ENCODE measurements at regions not wholly inside any gene's neighbourhood (a gene's known extent, or its start where the extent isn't known, plus 50 kb on each side); places are given as distances from the start of the nearest gene placed in this dataset.

GRCh38 chr4:24666316-24666715, 82.0 kb upstream of the DHX15 start:
- Histone ChIP-seq H3K27me3 (ENCODE audit: control insufficient read depth in 2 of 2, insufficient read depth in 2 of 2, low read length in 2 of 2) (no peaks in the 10 kb centered on the region), H3K36me3 (ENCODE audit: control insufficient read depth in 2 of 2, insufficient read depth in 2 of 2, low read length in 2 of 2) (no peaks in the 10 kb centered on the region), H3K4me1 (ENCODE audit: control insufficient read depth in 2 of 2, insufficient read depth in 2 of 2, low read length in 2 of 2) (peaks cover 0 to 2% of the 10 kb centered on the region in 2 donors), H3K4me3 (ENCODE audit: low read length in 2 of 2) (no peak overlapping the region), H3K9me3 (ENCODE audit: control insufficient read depth in 2 of 2, low read length in 2 of 2) (no peaks in the 10 kb centered on the region), H3K9ac (ENCODE audit: low read depth in 1 of 2, low read length in 2 of 2) (no peak overlapping the region), H3K27ac (ENCODE audit: low read depth in 2 of 2, low read length in 2 of 2) (no peak overlapping the region)

GRCh38 chr4:24666816-24667477, 82.6 kb upstream of the DHX15 start:
- H3K4me3 ChIP-seq (ENCODE audit: low read length in 2 of 2): no peak overlapping the region
- no peaks in the 10 kb centered on the region for H3K9me3 ChIP-seq (ENCODE audit: control insufficient read depth in 2 of 2, low read length in 2 of 2)
- H3K27me3 ChIP-seq (ENCODE audit: control insufficient read depth in 2 of 2, insufficient read depth in 2 of 2, low read length in 2 of 2): no peaks in the 10 kb centered on the region
- peaks cover 0 to 2% of the 10 kb centered on the region in 2 donors for H3K4me1 ChIP-seq (ENCODE audit: control insufficient read depth in 2 of 2, insufficient read depth in 2 of 2, low read length in 2 of 2)
- no peaks in the 10 kb centered on the region for H3K36me3 ChIP-seq (ENCODE audit: control insufficient read depth in 2 of 2, insufficient read depth in 2 of 2, low read length in 2 of 2)
- no peak overlapping the region for H3K9ac ChIP-seq (ENCODE audit: low read depth in 1 of 2, low read length in 2 of 2)
- H3K27ac ChIP-seq (ENCODE audit: low read depth in 2 of 2, low read length in 2 of 2): no peak overlapping the region

GRCh38 chr4:24668956-24669355, 84.6 kb upstream of the DHX15 start:
- Histone ChIP-seq H3K4me3 (ENCODE audit: low read length in 2 of 2) (no peak overlapping the region), H3K9me3 (ENCODE audit: control insufficient read depth in 2 of 2, low read length in 2 of 2) (no peaks in the 10 kb centered on the region), H3K4me1 (ENCODE audit: control insufficient read depth in 2 of 2, insufficient read depth in 2 of 2, low read length in 2 of 2) (peaks cover 0 to 1% of the 10 kb centered on the region in 2 donors), H3K27me3 (ENCODE audit: control insufficient read depth in 2 of 2, insufficient read depth in 2 of 2, low read length in 2 of 2) (no peaks in the 10 kb centered on the region), H3K36me3 (ENCODE audit: control insufficient read depth in 2 of 2, insufficient read depth in 2 of 2, low read length in 2 of 2) (no peaks in the 10 kb centered on the region), H3K9ac (ENCODE audit: low read depth in 1 of 2, low read length in 2 of 2) (no peak overlapping the region), H3K27ac (ENCODE audit: low read depth in 2 of 2, low read length in 2 of 2) (no peak overlapping the region)

GRCh38 chr4:24669751-24670150, 85.4 kb upstream of the DHX15 start:
- H3K9me3 ChIP-seq (ENCODE audit: control insufficient read depth in 2 of 2, low read length in 2 of 2): no peaks in the 10 kb centered on the region
- no peak overlapping the region for H3K9ac ChIP-seq (ENCODE audit: low read depth in 1 of 2, low read length in 2 of 2)
- H3K4me1 ChIP-seq (ENCODE audit: control insufficient read depth in 2 of 2, insufficient read depth in 2 of 2, low read length in 2 of 2): no peaks in the 10 kb centered on the region
- no peak overlapping the region for H3K4me3 ChIP-seq (ENCODE audit: low read length in 2 of 2)
- no peak overlapping the region for H3K27ac ChIP-seq (ENCODE audit: low read depth in 2 of 2, low read length in 2 of 2)
- no peaks in the 10 kb centered on the region for H3K27me3 ChIP-seq (ENCODE audit: control insufficient read depth in 2 of 2, insufficient read depth in 2 of 2, low read length in 2 of 2)
- no peaks in the 10 kb centered on the region for H3K36me3 ChIP-seq (ENCODE audit: control insufficient read depth in 2 of 2, insufficient read depth in 2 of 2, low read length in 2 of 2)

- Histone ChIP-seq H3K4me3 (ENCODE audit: low read length in 2 of 2) (no peak overlapping the region), H3K27me3 (ENCODE audit: control insufficient read depth in 2 of 2, insufficient read depth in 2 of 2, low read length in 2 of 2) (no peaks in the 10 kb centered on the region), H3K27ac (ENCODE audit: low read depth in 2 of 2, low read length in 2 of 2) (no peak overlapping the region), H3K36me3 (ENCODE audit: control insufficient read depth in 2 of 2, insufficient read depth in 2 of 2, low read length in 2 of 2) (no peaks in the 10 kb centered on the region), H3K4me1 (ENCODE audit: control insufficient read depth in 2 of 2, insufficient read depth in 2 of 2, low read length in 2 of 2) (no peaks in the 10 kb centered on the region), H3K9me3 (ENCODE audit: control insufficient read depth in 2 of 2, low read length in 2 of 2) (peaks cover 0 to 3% of the 10 kb centered on the region in 2 donors), H3K9ac (ENCODE audit: low read depth in 1 of 2, low read length in 2 of 2) (no peak overlapping the region)
Measured at GRCh38 chr4:24671849-24672248, 87.5 kb upstream of the DHX15 start.

GRCh38 chr4:24672880-24673279, 88.5 kb upstream of the DHX15 start:
- Histone ChIP-seq H3K9ac (ENCODE audit: low read depth in 1 of 2, low read length in 2 of 2) (no peak overlapping the region), H3K36me3 (ENCODE audit: control insufficient read depth in 2 of 2, insufficient read depth in 2 of 2, low read length in 2 of 2) (no peaks in the 10 kb centered on the region), H3K27me3 (ENCODE audit: control insufficient read depth in 2 of 2, insufficient read depth in 2 of 2, low read length in 2 of 2) (no peaks in the 10 kb centered on the region)

GRCh38 chr4:24674279-24674678, 89.9 kb upstream of the DHX15 start:
- H3K36me3 ChIP-seq (ENCODE audit: control insufficient read depth in 2 of 2, insufficient read depth in 2 of 2, low read length in 2 of 2): no peaks in the 10 kb centered on the region
- H3K9ac ChIP-seq (ENCODE audit: low read depth in 1 of 2, low read length in 2 of 2): no peak overlapping the region
- H3K9me3 ChIP-seq (ENCODE audit: control insufficient read depth in 2 of 2, low read length in 2 of 2): peaks cover 0 to 3% of the 10 kb centered on the region in 2 donors
- H3K4me3 ChIP-seq (ENCODE audit: low read length in 2 of 2): no peak overlapping the region
- H3K27me3 ChIP-seq (ENCODE audit: control insufficient read depth in 2 of 2, insufficient read depth in 2 of 2, low read length in 2 of 2): no peaks in the 10 kb centered on the region
- H3K4me1 ChIP-seq (ENCODE audit: control insufficient read depth in 2 of 2, insufficient read depth in 2 of 2, low read length in 2 of 2): no peaks in the 10 kb centered on the region
- H3K27ac ChIP-seq (ENCODE audit: low read depth in 2 of 2, low read length in 2 of 2): no peak overlapping the region

More at GRCh38 chr4:24672880-24673279, 88.5 kb upstream of the DHX15 start:
- peaks cover 0 to 3% of the 10 kb centered on the region in 2 donors for H3K9me3 ChIP-seq (ENCODE audit: control insufficient read depth in 2 of 2, low read length in 2 of 2)
- H3K4me1 ChIP-seq (ENCODE audit: control insufficient read depth in 2 of 2, insufficient read depth in 2 of 2, low read length in 2 of 2): no peaks in the 10 kb centered on the region
- H3K4me3 ChIP-seq (ENCODE audit: low read length in 2 of 2): no peak overlapping the region
- no peak overlapping the region for H3K27ac ChIP-seq (ENCODE audit: low read depth in 2 of 2, low read length in 2 of 2)

- no peak overlapping the region for H3K9ac ChIP-seq (ENCODE audit: low read depth in 1 of 2, low read length in 2 of 2)
- no peak overlapping the region for H3K27ac ChIP-seq (ENCODE audit: low read depth in 2 of 2, low read length in 2 of 2)
- no peak overlapping the region for H3K4me3 ChIP-seq (ENCODE audit: low read length in 2 of 2)
- H3K27me3 ChIP-seq (ENCODE audit: control insufficient read depth in 2 of 2, insufficient read depth in 2 of 2, low read length in 2 of 2): no peaks in the 10 kb centered on the region
- peaks cover 0 to 3% of the 10 kb centered on the region in 2 donors for H3K9me3 ChIP-seq (ENCODE audit: control insufficient read depth in 2 of 2, low read length in 2 of 2)
- H3K4me1 ChIP-seq (ENCODE audit: control insufficient read depth in 2 of 2, insufficient read depth in 2 of 2, low read length in 2 of 2): no peaks in the 10 kb centered on the region
- H3K36me3 ChIP-seq (ENCODE audit: control insufficient read depth in 2 of 2, insufficient read depth in 2 of 2, low read length in 2 of 2): no peaks in the 10 kb centered on the region
Measured at GRCh38 chr4:24675721-24676389, 91.5 kb upstream of the DHX15 start.

- Histone ChIP-seq H3K27me3 (ENCODE audit: control insufficient read depth in 2 of 2, insufficient read depth in 2 of 2, low read length in 2 of 2) (no peaks in the 10 kb centered on the region), H3K4me3 (ENCODE audit: low read length in 2 of 2) (no peak overlapping the region), H3K9me3 (ENCODE audit: control insufficient read depth in 2 of 2, low read length in 2 of 2) (peaks cover 0 to 3% of the 10 kb centered on the region in 2 donors), H3K4me1 (ENCODE audit: control insufficient read depth in 2 of 2, insufficient read depth in 2 of 2, low read length in 2 of 2) (no peaks in the 10 kb centered on the region), H3K27ac (ENCODE audit: low read depth in 2 of 2, low read length in 2 of 2) (no peak overlapping the region), H3K36me3 (ENCODE audit: control insufficient read depth in 2 of 2, insufficient read depth in 2 of 2, low read length in 2 of 2) (no peaks in the 10 kb centered on the region), H3K9ac (ENCODE audit: low read depth in 1 of 2, low read length in 2 of 2) (no peak overlapping the region)
Measured at GRCh38 chr4:24677909-24678308, 93.6 kb upstream of the DHX15 start.

GRCh38 chr4:24680746-24681448, 96.5 kb upstream of the DHX15 start:
- H3K4me3 ChIP-seq (ENCODE audit: low read length in 2 of 2): no peak overlapping the region
- H3K27ac ChIP-seq (ENCODE audit: low read depth in 2 of 2, low read length in 2 of 2): no peak overlapping the region
- no peaks in the 10 kb centered on the region for H3K27me3 ChIP-seq (ENCODE audit: control insufficient read depth in 2 of 2, insufficient read depth in 2 of 2, low read length in 2 of 2)
- H3K4me1 ChIP-seq (ENCODE audit: control insufficient read depth in 2 of 2, insufficient read depth in 2 of 2, low read length in 2 of 2): no peaks in the 10 kb centered on the region
- H3K9ac ChIP-seq (ENCODE audit: low read depth in 1 of 2, low read length in 2 of 2): no peak overlapping the region
- H3K9me3 ChIP-seq (ENCODE audit: control insufficient read depth in 2 of 2, low read length in 2 of 2): peaks cover 0 to 3% of the 10 kb centered on the region in 2 donors
- no peaks in the 10 kb centered on the region for H3K36me3 ChIP-seq (ENCODE audit: control insufficient read depth in 2 of 2, insufficient read depth in 2 of 2, low read length in 2 of 2)

Measured in mucosa of rectum (tissue), 2 donors.